Right lobe of liver (tissue), 4 donors: ENCODE measurements at regions not wholly inside any gene's neighbourhood (a gene's known extent, or its start where the extent isn't known, plus 50 kb on each side); places are given as distances from the start of the nearest gene placed in this dataset.

Experiments
- POLR2A ChIP-seq: fragments of 450-650 bp; IDR thresholded peaks from one replicate; pipeline ENCODE4 v1.6.1; 2017; ENCODE audit warnings: antibody characterized with exemption, mild to moderate bottlenecking
- TF ChIP-seq, protein P1 (sequence below), 4 donors: fragments of 200-600 bp in 3 of 4; fragments of 450-650 bp in 1 of 4; IDR thresholded peaks; one replicate each; pipeline versions ENCODE4 v1.5.1 to v1.8.0; 2016 to 2022; ENCODE audit warnings: antibody characterized with exemption in 4 of 4, mild to moderate bottlenecking in 2 of 4
- donor health status: DM: no; HTN: no; CAD: no.
- donor health status: DM: no; HTN: no; CAD: no.
- donor health status: DM: no; HTN: yes; CAD: no.

DNA sequence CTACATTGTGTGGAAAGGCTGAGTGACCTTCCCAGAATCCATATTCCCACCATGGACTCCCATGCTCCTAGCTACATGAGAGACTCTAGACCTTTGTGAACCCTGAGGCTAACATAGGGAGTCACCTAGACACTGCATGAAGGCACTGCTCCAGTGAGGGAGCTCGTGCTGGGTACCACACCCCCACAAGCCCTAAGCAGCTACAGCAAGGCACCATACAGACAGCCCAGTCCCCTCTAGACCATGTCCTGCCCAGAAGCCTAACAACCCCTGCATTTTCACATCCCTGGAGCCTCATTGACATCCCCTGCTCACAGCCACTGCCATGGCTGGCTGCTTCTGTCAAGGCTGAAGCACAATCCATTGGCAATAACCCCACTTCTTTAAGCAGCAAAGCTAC is 176.5 kb upstream of the CTNND2 start:
- TF ChIP-seq POLR2A = no peak
- TF ChIP-seq, protein P1, sequence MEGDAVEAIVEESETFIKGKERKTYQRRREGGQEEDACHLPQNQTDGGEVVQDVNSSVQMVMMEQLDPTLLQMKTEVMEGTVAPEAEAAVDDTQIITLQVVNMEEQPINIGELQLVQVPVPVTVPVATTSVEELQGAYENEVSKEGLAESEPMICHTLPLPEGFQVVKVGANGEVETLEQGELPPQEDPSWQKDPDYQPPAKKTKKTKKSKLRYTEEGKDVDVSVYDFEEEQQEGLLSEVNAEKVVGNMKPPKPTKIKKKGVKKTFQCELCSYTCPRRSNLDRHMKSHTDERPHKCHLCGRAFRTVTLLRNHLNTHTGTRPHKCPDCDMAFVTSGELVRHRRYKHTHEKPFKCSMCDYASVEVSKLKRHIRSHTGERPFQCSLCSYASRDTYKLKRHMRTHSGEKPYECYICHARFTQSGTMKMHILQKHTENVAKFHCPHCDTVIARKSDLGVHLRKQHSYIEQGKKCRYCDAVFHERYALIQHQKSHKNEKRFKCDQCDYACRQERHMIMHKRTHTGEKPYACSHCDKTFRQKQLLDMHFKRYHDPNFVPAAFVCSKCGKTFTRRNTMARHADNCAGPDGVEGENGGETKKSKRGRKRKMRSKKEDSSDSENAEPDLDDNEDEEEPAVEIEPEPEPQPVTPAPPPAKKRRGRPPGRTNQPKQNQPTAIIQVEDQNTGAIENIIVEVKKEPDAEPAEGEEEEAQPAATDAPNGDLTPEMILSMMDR (IDR thresholded peaks at IDR 0.05) = no peak
